OCI-LY1 (cell line): ENCODE measurements at regions not wholly inside any gene's neighbourhood (a gene's known extent, or its start where the extent isn't known, plus 50 kb on each side); places are given as distances from the start of the nearest gene placed in this dataset.

Source experiments
- EZH2 ChIP-seq: fragments of 200-600 bp; sonication (generic), shearing (Covaris generic); IDR thresholded peaks from 2 replicates; pipeline ENCODE4 v1.8.0; 2017; ENCODE audit warnings: borderline replicate concordance, mixed run types, mild to moderate bottlenecking, antibody characterized with exemption, low read length, moderate library complexity, mixed read lengths
- TF ChIP-seq, protein P1 (sequence below): fragments of 200-600 bp; sonication (generic), shearing (Covaris generic); IDR thresholded peaks from 2 replicates; pipeline ENCODE4 v1.5.1; 2017; ENCODE audit warnings: mild to moderate bottlenecking, antibody characterized with exemption, low read length, moderate library complexity, mixed read lengths

DNA sequence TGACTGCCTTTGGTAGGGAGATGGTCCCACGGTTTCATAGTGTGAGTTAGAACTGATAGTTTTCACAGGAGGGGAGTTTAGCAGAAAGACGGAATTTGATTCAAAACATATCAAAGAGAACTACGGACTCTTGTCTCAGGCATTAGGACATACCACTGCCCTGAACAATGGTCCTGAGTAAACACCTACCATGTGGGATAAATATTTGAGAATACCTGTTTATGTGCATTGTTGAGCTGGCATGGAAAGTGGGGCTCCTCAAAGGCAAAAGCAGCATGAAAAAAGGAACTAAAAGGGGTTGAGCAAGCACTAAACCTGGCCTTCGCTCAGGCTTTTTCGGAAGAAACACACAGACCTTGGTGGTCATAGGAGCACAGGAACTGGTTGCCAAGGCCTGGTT, 144.4 kb downstream of the ZNF621 start:
- TF ChIP-seq, protein P1, sequence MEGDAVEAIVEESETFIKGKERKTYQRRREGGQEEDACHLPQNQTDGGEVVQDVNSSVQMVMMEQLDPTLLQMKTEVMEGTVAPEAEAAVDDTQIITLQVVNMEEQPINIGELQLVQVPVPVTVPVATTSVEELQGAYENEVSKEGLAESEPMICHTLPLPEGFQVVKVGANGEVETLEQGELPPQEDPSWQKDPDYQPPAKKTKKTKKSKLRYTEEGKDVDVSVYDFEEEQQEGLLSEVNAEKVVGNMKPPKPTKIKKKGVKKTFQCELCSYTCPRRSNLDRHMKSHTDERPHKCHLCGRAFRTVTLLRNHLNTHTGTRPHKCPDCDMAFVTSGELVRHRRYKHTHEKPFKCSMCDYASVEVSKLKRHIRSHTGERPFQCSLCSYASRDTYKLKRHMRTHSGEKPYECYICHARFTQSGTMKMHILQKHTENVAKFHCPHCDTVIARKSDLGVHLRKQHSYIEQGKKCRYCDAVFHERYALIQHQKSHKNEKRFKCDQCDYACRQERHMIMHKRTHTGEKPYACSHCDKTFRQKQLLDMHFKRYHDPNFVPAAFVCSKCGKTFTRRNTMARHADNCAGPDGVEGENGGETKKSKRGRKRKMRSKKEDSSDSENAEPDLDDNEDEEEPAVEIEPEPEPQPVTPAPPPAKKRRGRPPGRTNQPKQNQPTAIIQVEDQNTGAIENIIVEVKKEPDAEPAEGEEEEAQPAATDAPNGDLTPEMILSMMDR, result no peak
- TF ChIP-seq EZH2, result no peak
